CD4-positive, alpha-beta memory T cell (primary cell): ENCODE measurements at regions not wholly inside any gene's neighbourhood (a gene's known extent, or its start where the extent isn't known, plus 50 kb on each side); places are given as distances from the start of the nearest gene placed in this dataset.

Experiments used
- CTCF ChIA-PET: fragments of 350-600 bp; sonication (Branson Sonifier 250); formaldehyde crosslinking; loops from one replicate; lab custom pipeline; 2021; ENCODE audit warnings: inconsistent platforms; ENCODE audit not compliant: partially characterized antibody; lab: Charles Lee
- POLR2A ChIA-PET: fragments of 350-600 bp; sonication (Branson Sonifier 250); formaldehyde crosslinking; loops from one replicate; lab custom pipeline; 2021; ENCODE audit not compliant: partially characterized antibody; lab: Charles Lee
- DNase-seq, 5 donors: peaks; one replicate each; pipeline versions ENCODE4 v3.0.0 to v3.0.0-alpha.2; 2020 to 2022; ENCODE audit warnings: mixed read lengths in 1 of 5
- H3K27ac ChIP-seq: one replicate; pipeline ENCODE4 v1.7.0; 2013; ENCODE audit warnings: low read depth, low read length
- H3K27me3 ChIP-seq: 2 replicates; pipeline ENCODE4 v1.7.0; 2013; ENCODE audit warnings: mild to moderate bottlenecking, low read length, moderate library complexity; ENCODE audit not compliant: insufficient read depth
- H3K36me3 ChIP-seq: 2 replicates; pipeline ENCODE4 v1.7.0; 2013; ENCODE audit warnings: mild to moderate bottlenecking, low read length, moderate library complexity; ENCODE audit not compliant: insufficient read depth
- H3K4me1 ChIP-seq: 2 replicates; pipeline ENCODE4 v1.7.0; 2013; ENCODE audit warnings: mild to moderate bottlenecking, low read length, moderate library complexity; ENCODE audit not compliant: insufficient read depth
- H3K4me3 ChIP-seq, 2 donors: one replicate each; pipeline ENCODE4 v1.7.0; 2013; ENCODE audit warnings: low read length in 2 of 2, mild to moderate bottlenecking in 1 of 2
- H3K9me3 ChIP-seq, 2 donors: one replicate each; pipeline ENCODE4 v1.7.0; 2013; ENCODE audit warnings: low read length in 2 of 2, control low read depth in 1 of 2; ENCODE audit not compliant: control insufficient read depth in 1 of 2
- H3K27ac Mint-ChIP-seq, 7 donors: one replicate each; pipeline ENCODE4 v1.8.0; 2020 to 2021; ENCODE audit warnings: mixed read lengths in 7 of 7, mild to moderate bottlenecking in 6 of 7, inconsistent platforms in 3 of 7, moderate library complexity in 3 of 7
- H3K27me3 Mint-ChIP-seq, 2 donors: one replicate each; pipeline ENCODE4 v1.8.0; 2020 to 2021; ENCODE audit warnings: mixed read lengths in 2 of 2
- H3K36me3 Mint-ChIP-seq, 2 donors: one replicate each; pipeline ENCODE4 v1.8.0; 2020 to 2021; ENCODE audit warnings: mixed read lengths in 2 of 2, inconsistent platforms in 1 of 2, mild to moderate bottlenecking in 1 of 2
- H3K4me1 Mint-ChIP-seq, 4 donors: one replicate each; pipeline ENCODE4 v1.8.0; 2020 to 2021; ENCODE audit warnings: mixed read lengths in 4 of 4, mild to moderate bottlenecking in 1 of 4
- H3K4me3 Mint-ChIP-seq, 8 donors: one replicate each; pipeline ENCODE4 v1.8.0; 2020 to 2021; ENCODE audit warnings: mixed read lengths in 8 of 8, mild to moderate bottlenecking in 7 of 8, moderate library complexity in 6 of 8, inconsistent platforms in 3 of 8
- H3K9me3 Mint-ChIP-seq, 8 donors: one replicate each; pipeline ENCODE4 v1.8.0; 2020 to 2021; ENCODE audit warnings: mixed read lengths in 8 of 8, mild to moderate bottlenecking in 5 of 8, inconsistent platforms in 3 of 8, moderate library complexity in 1 of 8
- intact Hi-C: fragments of 100-400 bp; cut with micrococcal nuclease; formaldehyde crosslinking; loops from one replicate; pipeline ENCODE4 v1.15.1; 2023

- Histone ChIP-seq H3K27ac (no peak overlapping the region), H3K4me1 (no peaks in the 10 kb centered on the region), H3K27me3 (no peaks in the 10 kb centered on the region), H3K4me3 (no peak overlapping the region), H3K9me3 (no peaks in the 10 kb centered on the region), H3K36me3 (no peaks in the 10 kb centered on the region)
- intact Hi-C loops, result no loop called here
- ChIA-PET POLR2A (no interaction called here), CTCF (no interaction called here)
- H3K4me1 Mint-ChIP-seq, result no peaks in the 10 kb centered on the region
- no peak overlapping the region for H3K27ac Mint-ChIP-seq
- no peak for DNase-seq
- H3K4me3 Mint-ChIP-seq, result no peak overlapping the region
- no peaks in the 10 kb centered on the region for H3K36me3 Mint-ChIP-seq
- peaks cover 1 to 3% of the 10 kb centered on the region in 2 donors for H3K27me3 Mint-ChIP-seq
- no peaks in the 10 kb centered on the region for H3K9me3 Mint-ChIP-seq
Measured at GRCh38 chr3:127077505-127078064, 94.7 kb downstream of the PLXNA1 start.

- H3K27me3 ChIP-seq, result no peaks in the 10 kb centered on the region
- no peak overlapping the region for H3K27ac ChIP-seq
- ChIA-PET CTCF (no interaction called here), POLR2A (no interaction called here)
- no peaks in the 10 kb centered on the region for H3K4me1 Mint-ChIP-seq
- H3K36me3 Mint-ChIP-seq, result no peaks in the 10 kb centered on the region
- no peak for DNase-seq
- H3K36me3 ChIP-seq, result no peaks in the 10 kb centered on the region
- H3K4me3 ChIP-seq, result no peak overlapping the region
- intact Hi-C loops, result no loop called here
- no peak overlapping the region for H3K4me3 Mint-ChIP-seq
- no peaks in the 10 kb centered on the region for H3K9me3 Mint-ChIP-seq
- H3K27me3 Mint-ChIP-seq, result peaks cover 1 to 3% of the 10 kb centered on the region in 2 donors
- H3K9me3 ChIP-seq, result no peaks in the 10 kb centered on the region
- H3K27ac Mint-ChIP-seq, result no peak overlapping the region
- H3K4me1 ChIP-seq, result no peaks in the 10 kb centered on the region
Measured at GRCh38 chr3:127078626-127079025, 95.7 kb downstream of the PLXNA1 start.

- H3K4me1 ChIP-seq, result no peaks in the 10 kb centered on the region
- H3K36me3 Mint-ChIP-seq, result no peaks in the 10 kb centered on the region
- H3K27me3 Mint-ChIP-seq, result peaks cover 1 to 3% of the 10 kb centered on the region in 2 donors
- no peak overlapping the region for H3K4me3 Mint-ChIP-seq
- H3K9me3 ChIP-seq, result no peaks in the 10 kb centered on the region
- ChIA-PET POLR2A (no interaction called here), CTCF (no interaction called here)
- no peaks in the 10 kb centered on the region for H3K9me3 Mint-ChIP-seq
- no peaks in the 10 kb centered on the region for H3K27me3 ChIP-seq
- H3K36me3 ChIP-seq, result no peaks in the 10 kb centered on the region
- no peaks in the 10 kb centered on the region for H3K4me1 Mint-ChIP-seq
- H3K27ac ChIP-seq, result no peak overlapping the region
- H3K27ac Mint-ChIP-seq, result no peak overlapping the region
- H3K4me3 ChIP-seq, result no peak overlapping the region
- no peak for DNase-seq
- intact Hi-C loops, result no loop called here
Measured at GRCh38 chr3:127079211-127079610, 96.3 kb downstream of the PLXNA1 start.

- H3K4me1 ChIP-seq, result no peaks in the 10 kb centered on the region
- no peaks in the 10 kb centered on the region for H3K27me3 ChIP-seq
- no peak overlapping the region for H3K4me3 ChIP-seq
- intact Hi-C loops, result no loop called here
- H3K36me3 ChIP-seq, result no peaks in the 10 kb centered on the region
- H3K36me3 Mint-ChIP-seq, result no peaks in the 10 kb centered on the region
- peaks cover 1 to 3% of the 10 kb centered on the region in 2 donors for H3K27me3 Mint-ChIP-seq
- ChIA-PET POLR2A (no interaction called here), CTCF (no interaction called here)
- H3K27ac ChIP-seq, result no peak overlapping the region
- no peaks in the 10 kb centered on the region for H3K9me3 Mint-ChIP-seq
- no peak for DNase-seq
- H3K27ac Mint-ChIP-seq, result no peak overlapping the region
- no peaks in the 10 kb centered on the region for H3K4me1 Mint-ChIP-seq
- no peak overlapping the region for H3K4me3 Mint-ChIP-seq
- no peaks in the 10 kb centered on the region for H3K9me3 ChIP-seq
Measured at GRCh38 chr3:127081001-127081720, 98.2 kb downstream of the PLXNA1 start.

GRCh38 chr3:127082066-127082465, 99.2 kb downstream of the PLXNA1 start:
- no peaks in the 10 kb centered on the region for H3K27me3 ChIP-seq
- peaks cover 1 to 3% of the 10 kb centered on the region in 2 donors for H3K27me3 Mint-ChIP-seq
- DNase-seq, result no peak
- no peaks in the 10 kb centered on the region for H3K36me3 Mint-ChIP-seq
- H3K4me1 ChIP-seq, result no peaks in the 10 kb centered on the region
- H3K4me3 Mint-ChIP-seq, result no peak overlapping the region
- no peak overlapping the region for H3K27ac ChIP-seq
- no peaks in the 10 kb centered on the region for H3K4me1 Mint-ChIP-seq
- H3K27ac Mint-ChIP-seq, result no peak overlapping the region
- H3K36me3 ChIP-seq, result no peaks in the 10 kb centered on the region
- POLR2A ChIA-PET, result no interaction called here
- CTCF ChIA-PET, result no interaction called here
- intact Hi-C loops, result no loop called here
- H3K9me3 ChIP-seq, result no peaks in the 10 kb centered on the region
- no peak overlapping the region for H3K4me3 ChIP-seq
- H3K9me3 Mint-ChIP-seq, result no peaks in the 10 kb centered on the region

GRCh38 chr3:127083778-127084397, 101.0 kb downstream of the PLXNA1 start:
- ChIA-PET POLR2A (no interaction called here), CTCF (no interaction called here)
- intact Hi-C loops, result no loop called here
- H3K4me3 Mint-ChIP-seq, result no peak overlapping the region
- Histone ChIP-seq H3K27me3 (no peaks in the 10 kb centered on the region), H3K36me3 (no peaks in the 10 kb centered on the region), H3K4me3 (no peak overlapping the region), H3K9me3 (no peaks in the 10 kb centered on the region), H3K27ac (no peak overlapping the region), H3K4me1 (no peaks in the 10 kb centered on the region)
- peaks cover 1 to 3% of the 10 kb centered on the region in 2 donors for H3K27me3 Mint-ChIP-seq
- no peaks in the 10 kb centered on the region for H3K9me3 Mint-ChIP-seq
- H3K36me3 Mint-ChIP-seq, result no peaks in the 10 kb centered on the region
- H3K27ac Mint-ChIP-seq, result no peak overlapping the region
- no peak for DNase-seq
- no peaks in the 10 kb centered on the region for H3K4me1 Mint-ChIP-seq

DNA sequence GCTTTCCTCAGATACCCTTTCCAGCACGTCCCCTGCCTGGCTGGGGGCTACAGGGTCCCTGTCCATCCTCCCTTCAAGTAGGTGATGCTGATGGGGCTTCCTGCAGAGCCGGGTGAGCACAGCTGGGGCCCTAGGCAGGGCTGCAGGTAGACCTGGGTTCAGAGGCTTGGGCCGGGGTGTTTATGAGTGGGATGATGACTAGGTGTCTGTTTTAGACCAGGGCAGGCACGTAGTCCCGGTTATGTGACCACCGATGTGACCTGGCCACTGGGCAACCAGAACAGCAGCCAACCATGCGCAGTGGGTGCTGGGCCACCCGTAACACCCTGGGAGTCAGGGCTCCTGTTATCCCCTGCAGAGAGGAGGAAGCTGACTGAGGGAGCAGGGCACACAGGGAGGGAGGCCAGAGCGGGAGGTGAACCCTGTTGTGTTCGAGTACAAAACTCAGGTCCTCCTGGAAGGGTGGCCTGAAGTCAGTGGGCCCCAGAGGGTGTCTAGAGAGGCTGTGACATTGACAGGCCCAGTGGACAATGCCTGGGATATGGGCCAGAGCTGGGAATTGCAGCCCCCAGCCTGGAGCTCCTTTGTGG, 101.6 kb downstream of the PLXNA1 start:
- Mint-ChIP-seq H3K36me3 (no peaks in the 10 kb centered on the region), H3K4me3 (no peak overlapping the region), H3K9me3 (no peaks in the 10 kb centered on the region), H3K27ac (no peak overlapping the region), H3K27me3 (peaks cover 1 to 3% of the 10 kb centered on the region in 2 donors), H3K4me1 (no peaks in the 10 kb centered on the region)
- Histone ChIP-seq H3K36me3 (no peaks in the 10 kb centered on the region), H3K9me3 (no peaks in the 10 kb centered on the region), H3K4me1 (no peaks in the 10 kb centered on the region), H3K4me3 (no peak overlapping the region), H3K27me3 (no peaks in the 10 kb centered on the region), H3K27ac (no peak overlapping the region)
- POLR2A ChIA-PET, result no interaction called here
- DNase-seq, result no peak
- CTCF ChIA-PET, result no interaction called here
- intact Hi-C loops, result no loop called here
